OCI-LY7 (cell line): ENCODE measurements at regions not wholly inside any gene's neighbourhood (a gene's known extent, or its start where the extent isn't known, plus 50 kb on each side); places are given as distances from the start of the nearest gene placed in this dataset.

Source experiments
- BruUV-seq: library from RNA; stranded (reverse); fragments of 400-500 nt; replicated peaks from 2 replicates; lab custom pipeline; 2021; lab: Mats Ljungman, UMichigan
- CTCF ChIA-PET: fragments of 300-600 bp; sonication (Branson Sonifier 250); formaldehyde crosslinking; loops from one replicate; lab custom pipeline; 2022; ENCODE audit warnings: antibody characterized with exemption; ENCODE audit not compliant: unreplicated experiment; lab: Charles Lee
- POLR2A ChIA-PET: fragments of 300-600 bp; sonication (Branson Sonifier 250); formaldehyde crosslinking; loops from one replicate; lab custom pipeline; 2022; ENCODE audit warnings: antibody characterized with exemption; lab: Charles Lee
- DNase-seq: peaks from one replicate; pipeline ENCODE4 v3.0.0-alpha.2; 2015; ENCODE audit warnings: low spot score
- H2AFZ ChIP-seq: fragments of 200-600 bp; sonication (generic), shearing (Covaris generic); 2 replicates; pipeline ENCODE4 v1.6.1; 2014; ENCODE audit warnings: mild to moderate bottlenecking, antibody characterized with exemption, low read length, moderate library complexity
- H3K27ac ChIP-seq: fragments of 200-600 bp; sonication (generic); 2 replicates; pipeline ENCODE4 v1.5.1; 2014; ENCODE audit warnings: mixed run types, low read depth, mild to moderate bottlenecking, moderate library complexity, low read length, inconsistent platforms; ENCODE audit not compliant: poor library complexity, severe bottlenecking
- H3K36me3 ChIP-seq: fragments of 200-600 bp; sonication (generic); 2 replicates; pipeline ENCODE4 v1.6.1; 2014; ENCODE audit warnings: mild to moderate bottlenecking, antibody characterized with exemption, low read length, moderate library complexity, mixed read lengths; ENCODE audit not compliant: insufficient read depth
- H3K4me1 ChIP-seq: fragments of 200-600 bp; sonication (generic); 2 replicates; pipeline ENCODE4 v1.5.1; 2014; ENCODE audit warnings: mild to moderate bottlenecking, low read length; ENCODE audit not compliant: insufficient read depth, poor library complexity, severe bottlenecking
- H3K4me2 ChIP-seq: fragments of 200-600 bp; sonication (generic); 2 replicates; pipeline ENCODE4 v1.6.1; 2014; ENCODE audit warnings: mild to moderate bottlenecking, low read length
- H3K4me3 ChIP-seq: fragments of 200-600 bp; sonication (generic); 2 replicates; pipeline ENCODE4 v1.5.1; 2014; ENCODE audit warnings: mild to moderate bottlenecking, low read depth, low read length; ENCODE audit not compliant: poor library complexity, severe bottlenecking
- H3K79me2 ChIP-seq: fragments of 200-600 bp; sonication (generic); 2 replicates; pipeline ENCODE4 v1.6.1; 2016; ENCODE audit warnings: low read depth, mild to moderate bottlenecking, low read length, moderate library complexity, mixed read lengths; ENCODE audit not compliant: insufficient read depth
- H3K9me2 ChIP-seq: fragments of 200-600 bp; sonication (generic); 2 replicates; pipeline ENCODE4 v1.6.1; 2016; ENCODE audit warnings: mild to moderate bottlenecking, low read length, mixed read lengths; ENCODE audit not compliant: insufficient read depth
- H3K9me3 ChIP-seq: fragments of 200-600 bp; sonication (generic); 2 replicates; pipeline ENCODE4 v1.6.1; 2014; ENCODE audit warnings: mild to moderate bottlenecking, mixed run types, low read length, mixed read lengths
- H4K20me1 ChIP-seq: fragments of 200-600 bp; sonication (generic); 2 replicates; pipeline ENCODE4 v1.6.1; 2014; ENCODE audit warnings: mild to moderate bottlenecking, antibody characterized with exemption, low read length, moderate library complexity, mixed read lengths; ENCODE audit not compliant: insufficient read depth
- EZH2phosphoT487 ChIP-seq: fragments of 200-600 bp; sonication (generic); IDR thresholded peaks from 2 replicates; pipeline ENCODE4 v1.6.1; 2018; ENCODE audit warnings: low read depth, borderline replicate concordance, mild to moderate bottlenecking, mixed run types, antibody characterized with exemption, low read length, moderate library complexity, mixed read lengths
- intact Hi-C: fragments of 100-400 bp; cut with micrococcal nuclease; formaldehyde crosslinking; loops from one replicate; pipeline ENCODE4 v1.10.0; 2022; ENCODE audit not compliant: unreplicated experiment
- TF ChIP-seq, protein P1 (sequence below): fragments of 200-600 bp; sonication (generic); conservative IDR thresholded peaks from 2 replicates; pipeline ENCODE4 v1.5.1; 2014; ENCODE audit warnings: mild to moderate bottlenecking, antibody characterized with exemption, low read length, moderate library complexity, mixed read lengths

DNA sequence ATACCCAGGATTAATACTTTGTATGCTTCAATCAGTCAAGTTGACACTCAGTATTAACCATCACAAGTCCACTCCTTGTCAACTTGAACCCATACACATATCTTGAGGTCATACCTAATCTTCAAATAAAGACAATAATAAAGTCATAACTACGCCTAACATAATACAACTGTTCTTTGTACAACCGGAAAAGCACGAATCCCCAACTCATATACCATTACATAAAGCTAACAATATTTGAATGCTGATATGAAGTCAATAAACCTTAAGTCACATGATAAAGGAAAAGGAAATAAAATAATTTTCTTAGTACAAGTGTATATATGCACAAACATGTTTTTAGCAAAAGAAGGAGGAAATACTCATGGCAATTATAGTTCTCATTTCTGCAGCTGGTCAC lies 770.6 kb upstream of the GYPC start:
- no peaks in the 10 kb centered on the region for H3K4me1 ChIP-seq
- intact Hi-C loops: no loop called here
- H3K4me2 ChIP-seq: no peak overlapping the region
- TF ChIP-seq EZH2phosphoT487: no peak
- TF ChIP-seq, protein P1, sequence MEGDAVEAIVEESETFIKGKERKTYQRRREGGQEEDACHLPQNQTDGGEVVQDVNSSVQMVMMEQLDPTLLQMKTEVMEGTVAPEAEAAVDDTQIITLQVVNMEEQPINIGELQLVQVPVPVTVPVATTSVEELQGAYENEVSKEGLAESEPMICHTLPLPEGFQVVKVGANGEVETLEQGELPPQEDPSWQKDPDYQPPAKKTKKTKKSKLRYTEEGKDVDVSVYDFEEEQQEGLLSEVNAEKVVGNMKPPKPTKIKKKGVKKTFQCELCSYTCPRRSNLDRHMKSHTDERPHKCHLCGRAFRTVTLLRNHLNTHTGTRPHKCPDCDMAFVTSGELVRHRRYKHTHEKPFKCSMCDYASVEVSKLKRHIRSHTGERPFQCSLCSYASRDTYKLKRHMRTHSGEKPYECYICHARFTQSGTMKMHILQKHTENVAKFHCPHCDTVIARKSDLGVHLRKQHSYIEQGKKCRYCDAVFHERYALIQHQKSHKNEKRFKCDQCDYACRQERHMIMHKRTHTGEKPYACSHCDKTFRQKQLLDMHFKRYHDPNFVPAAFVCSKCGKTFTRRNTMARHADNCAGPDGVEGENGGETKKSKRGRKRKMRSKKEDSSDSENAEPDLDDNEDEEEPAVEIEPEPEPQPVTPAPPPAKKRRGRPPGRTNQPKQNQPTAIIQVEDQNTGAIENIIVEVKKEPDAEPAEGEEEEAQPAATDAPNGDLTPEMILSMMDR: no peak
- no peaks in the 10 kb centered on the region for H4K20me1 ChIP-seq
- no peaks in the 10 kb centered on the region for H3K36me3 ChIP-seq
- no peak for DNase-seq
- no peaks in the 10 kb centered on the region for H3K9me3 ChIP-seq
- H3K79me2 ChIP-seq: no peaks in the 10 kb centered on the region
- BruUV-seq: no TSS peak
- no peak overlapping the region for H3K27ac ChIP-seq
- H3K9me2 ChIP-seq: no peaks in the 10 kb centered on the region
- ChIA-PET POLR2A (no interaction called here), CTCF (no interaction called here)
- H2AFZ ChIP-seq: no peak overlapping the region
- no peak overlapping the region for H3K4me3 ChIP-seq

DNA sequence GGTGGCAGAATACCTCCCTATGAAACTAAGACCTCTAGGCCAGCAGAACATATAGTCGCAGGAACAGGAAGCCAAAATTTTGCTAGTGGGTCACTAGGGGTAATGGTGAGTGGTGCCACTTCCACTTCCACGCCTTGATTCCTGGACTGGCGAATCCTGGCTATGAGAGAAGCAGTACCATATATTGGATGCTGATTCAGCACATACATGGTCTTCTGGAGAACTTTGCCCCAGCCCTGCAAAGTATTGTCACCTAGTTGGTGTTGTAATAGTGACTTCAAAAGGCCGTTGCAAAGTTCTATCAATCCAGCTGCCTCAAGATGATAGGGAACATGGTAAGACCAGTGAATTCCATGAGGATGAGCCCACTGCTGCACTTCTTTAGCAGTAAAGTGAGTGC lies 769.8 kb upstream of the GYPC start:
- no peaks in the 10 kb centered on the region for H3K9me3 ChIP-seq
- H3K4me1 ChIP-seq: no peaks in the 10 kb centered on the region
- intact Hi-C loops: no loop called here
- H3K79me2 ChIP-seq: no peaks in the 10 kb centered on the region
- no peak for DNase-seq
- no peak overlapping the region for H3K4me2 ChIP-seq
- no peak overlapping the region for H2AFZ ChIP-seq
- H3K36me3 ChIP-seq: no peaks in the 10 kb centered on the region
- TF ChIP-seq EZH2phosphoT487: no peak
- TF ChIP-seq, protein P1: no peak
- no peak overlapping the region for H3K4me3 ChIP-seq
- no peaks in the 10 kb centered on the region for H4K20me1 ChIP-seq
- H3K27ac ChIP-seq: no peak overlapping the region
- ChIA-PET CTCF (no interaction called here), POLR2A (no interaction called here)
- BruUV-seq: no TSS peak
- H3K9me2 ChIP-seq: no peaks in the 10 kb centered on the region

DNA sequence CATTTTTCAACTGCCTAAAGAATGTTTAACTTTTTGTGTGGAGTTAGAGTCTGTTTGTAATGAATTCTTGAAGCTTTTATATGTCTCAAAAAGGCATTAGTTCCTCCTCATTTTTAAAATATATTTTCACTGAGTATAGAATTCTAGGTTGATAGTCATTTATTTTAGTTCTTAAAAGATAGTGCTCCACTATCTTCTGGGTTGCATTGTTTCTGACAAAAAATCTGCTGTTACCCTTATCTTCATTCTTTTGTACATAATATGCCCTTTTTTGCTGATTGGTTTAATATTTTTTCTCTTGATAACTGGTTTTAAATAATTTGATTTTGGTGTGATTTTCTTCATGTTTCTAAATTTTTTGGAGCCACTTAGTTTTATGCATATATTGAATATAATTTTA lies 754.7 kb upstream of the GYPC start:
- Histone ChIP-seq H3K4me3 (no peak overlapping the region), H2AFZ (no peak overlapping the region), H4K20me1 (no peaks in the 10 kb centered on the region), H3K79me2 (no peaks in the 10 kb centered on the region), H3K9me3 (peaks cover 9% of the 10 kb centered on the region; the same call in 1 of the 2 replicates), H3K36me3 (no peaks in the 10 kb centered on the region), H3K27ac (no peak overlapping the region), H3K9me2 (no peaks in the 10 kb centered on the region), H3K4me2 (no peak overlapping the region), H3K4me1 (no peaks in the 10 kb centered on the region)
- DNase-seq: no peak
- BruUV-seq: no TSS peak
- intact Hi-C loops: no loop called here
- POLR2A ChIA-PET: interaction anchor here (0.9 kb wide), 1 partner anchor 9 kb away, joined by 3 read pairs; no protein-coding TSS in a partner anchor
- CTCF ChIA-PET: no interaction called here
- no peak for TF ChIP-seq EZH2phosphoT487
- TF ChIP-seq, protein P1: no peak
